Ecto neural progenitor cell (in vitro differentiated cells): ENCODE measurements at regions not wholly inside any gene's neighbourhood (a gene's known extent, or its start where the extent isn't known, plus 50 kb on each side); places are given as distances from the start of the nearest gene placed in this dataset.

ENCODE experiments used
- DNase-seq: peaks from one replicate; pipeline ENCODE4 v3.0.0-alpha.2; 2018; ENCODE audit warnings: low spot score

DNA sequence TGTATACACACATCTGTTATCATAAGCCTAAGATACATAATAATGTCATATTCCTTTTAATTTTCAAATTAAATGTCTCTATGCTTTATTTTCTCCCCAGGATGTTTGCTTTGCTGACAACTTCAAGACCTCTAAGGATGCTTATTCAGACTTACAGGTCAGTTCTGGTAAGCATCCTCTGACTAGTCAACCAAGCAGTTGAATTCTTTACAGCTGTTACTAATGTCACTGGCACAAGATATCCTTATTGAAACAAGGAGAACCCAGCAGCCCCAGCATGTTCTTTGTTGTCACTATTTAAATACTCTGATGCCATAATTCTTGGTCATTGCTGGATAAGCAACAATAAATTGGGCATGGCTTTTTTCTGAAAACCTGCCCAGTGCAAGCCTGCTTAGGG, 232.3 kb upstream of the PMFBP1 start:
- no peak for DNase-seq

DNA sequence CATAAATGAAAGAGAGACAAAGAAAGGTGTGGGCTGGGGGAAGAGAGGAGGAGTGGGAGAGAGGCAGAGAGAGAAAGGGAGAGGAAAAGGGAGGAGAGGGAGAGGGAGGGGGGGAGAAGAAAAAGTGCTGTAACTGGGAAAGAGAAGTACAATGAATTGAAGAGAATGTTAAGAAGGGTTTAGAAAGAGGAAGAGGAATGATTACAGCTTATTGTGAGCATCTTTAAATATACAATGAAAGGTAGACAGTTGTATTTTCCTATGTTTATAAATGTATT, 229.1 kb upstream of the PMFBP1 start:
- DNase-seq = no peak

DNA sequence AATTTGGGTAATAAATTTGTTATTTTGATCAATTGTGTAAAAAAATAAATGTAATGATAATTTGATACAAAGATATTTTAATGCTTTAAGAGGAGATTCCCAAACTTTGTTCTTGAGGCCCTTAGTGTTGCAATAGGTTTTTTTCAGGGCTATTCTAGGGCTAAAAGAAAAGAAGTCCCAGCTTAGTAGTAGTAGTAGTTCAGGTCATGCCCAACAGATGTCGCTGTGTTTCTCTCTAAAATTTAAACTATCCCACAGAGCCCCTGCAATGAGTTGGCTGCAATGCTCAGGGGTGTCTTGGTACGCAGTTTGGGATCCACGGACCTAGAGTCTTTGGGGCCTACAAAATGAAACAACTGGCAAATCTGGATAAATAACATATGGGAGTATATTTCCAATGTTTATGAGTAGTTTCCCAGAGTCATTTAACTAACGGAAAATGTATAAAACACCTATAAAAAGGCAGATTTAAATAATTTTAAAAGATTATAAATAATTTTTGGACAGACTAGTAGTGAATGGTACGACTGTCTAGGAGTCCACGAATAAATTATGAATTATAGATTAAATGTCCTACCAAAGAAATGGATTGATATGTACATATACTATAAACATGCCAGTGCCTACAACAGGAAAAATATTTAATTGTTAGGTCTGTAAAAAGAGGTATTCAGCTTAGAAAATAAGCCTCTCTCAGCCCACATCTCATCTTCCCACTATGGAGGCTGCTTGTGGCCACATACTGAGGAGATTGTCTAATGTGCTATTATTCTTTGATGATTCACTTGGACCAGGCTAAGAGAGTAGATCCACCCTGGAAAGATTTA, 228.5 kb upstream of the PMFBP1 start:
- DNase-seq = peak; percentile 59

DNA sequence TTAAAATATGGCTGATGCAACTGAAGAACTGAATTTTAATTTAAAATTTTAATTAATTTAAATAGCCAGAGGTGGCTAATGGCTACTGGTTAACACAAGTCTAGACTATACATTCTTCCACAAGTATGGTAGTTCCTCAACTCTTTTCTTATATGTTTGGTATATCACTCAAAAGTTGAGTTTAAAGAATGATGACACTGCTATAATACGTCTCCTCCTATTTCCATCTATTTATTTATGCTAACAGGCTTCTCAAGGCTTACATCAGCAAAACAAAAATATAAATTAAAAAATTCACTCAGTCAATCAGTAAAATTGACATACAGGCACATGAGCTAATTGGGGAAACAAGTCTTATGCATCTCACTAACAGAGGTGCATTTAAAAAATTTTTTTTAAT, 227.9 kb upstream of the PMFBP1 start:
- DNase-seq = no peak

DNA sequence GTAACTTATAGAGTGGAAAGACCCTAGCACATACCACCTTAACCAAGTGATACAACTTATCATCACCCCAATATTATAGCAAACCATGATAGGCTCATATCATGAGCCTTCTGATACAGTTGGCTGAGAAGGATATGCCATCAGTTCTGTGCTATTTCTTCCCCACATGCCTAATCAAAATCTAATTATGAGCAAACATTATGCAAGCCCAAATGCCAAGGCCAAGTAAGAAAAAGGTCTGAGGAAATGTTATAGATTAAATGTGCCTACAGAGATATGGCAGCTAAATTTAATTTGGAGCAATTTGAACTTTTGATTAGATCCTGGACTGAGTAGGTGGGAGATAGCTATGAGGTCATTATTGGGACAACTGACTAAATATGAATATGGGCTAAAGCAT, 225.9 kb upstream of the PMFBP1 start:
- no peak for DNase-seq

DNA sequence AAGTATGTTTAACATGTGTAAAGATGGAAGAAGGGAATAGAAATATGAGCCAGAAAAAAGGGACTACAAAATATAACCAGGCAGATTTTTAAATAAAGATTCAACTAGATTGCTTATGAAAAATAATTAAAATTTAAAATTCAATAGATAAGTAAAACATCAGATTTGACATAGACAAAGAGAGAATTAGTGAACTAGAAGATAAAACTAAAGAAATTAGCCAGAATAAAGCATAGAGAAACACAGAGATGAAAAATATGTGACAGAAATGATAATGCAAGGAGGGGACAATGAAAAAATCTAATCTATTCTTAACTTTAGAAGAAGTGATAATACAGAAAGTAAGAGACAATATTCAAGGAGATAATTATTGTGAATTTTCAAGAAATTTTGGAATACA, 222.6 kb upstream of the PMFBP1 start:
- no peak for DNase-seq

DNA sequence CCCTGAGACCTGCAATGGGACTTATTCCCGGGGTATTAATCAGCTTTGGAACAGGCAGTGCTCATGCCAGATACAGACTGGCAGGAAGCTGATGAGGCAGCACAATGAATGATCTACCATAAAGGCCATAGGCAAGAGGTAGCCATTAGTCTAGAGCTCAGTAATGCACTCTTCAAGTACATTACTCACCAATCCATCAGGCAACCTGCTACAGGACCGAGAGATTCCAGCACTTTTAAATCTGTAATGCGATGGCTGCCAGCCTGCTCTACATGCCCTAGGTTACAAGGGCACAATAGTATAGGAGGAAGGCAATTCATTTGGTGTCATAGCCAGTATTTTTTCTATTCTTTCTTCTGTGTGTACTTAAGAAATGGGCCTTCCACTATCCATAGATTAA, 217.8 kb upstream of the PMFBP1 start:
- no peak for DNase-seq

DNA sequence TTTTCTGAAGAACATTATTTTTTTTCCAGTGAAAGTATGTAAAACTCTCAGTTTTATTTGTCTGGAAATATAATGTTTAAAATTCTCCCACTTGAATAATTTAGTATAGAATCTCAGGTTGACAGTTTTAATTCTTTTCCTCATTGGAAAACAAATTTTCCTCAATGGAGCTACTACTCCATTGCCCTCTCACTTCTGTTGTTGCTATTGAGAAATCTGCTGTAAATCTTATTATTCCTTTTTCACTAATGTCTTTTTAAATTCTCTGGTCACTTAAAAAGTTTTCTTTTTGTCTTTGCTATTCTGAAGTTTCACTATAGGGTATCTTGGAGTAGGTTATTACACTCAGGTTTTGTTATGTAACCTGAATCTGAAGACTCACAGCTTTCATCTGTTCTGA, 216.1 kb upstream of the PMFBP1 start:
- DNase-seq = no peak

DNA sequence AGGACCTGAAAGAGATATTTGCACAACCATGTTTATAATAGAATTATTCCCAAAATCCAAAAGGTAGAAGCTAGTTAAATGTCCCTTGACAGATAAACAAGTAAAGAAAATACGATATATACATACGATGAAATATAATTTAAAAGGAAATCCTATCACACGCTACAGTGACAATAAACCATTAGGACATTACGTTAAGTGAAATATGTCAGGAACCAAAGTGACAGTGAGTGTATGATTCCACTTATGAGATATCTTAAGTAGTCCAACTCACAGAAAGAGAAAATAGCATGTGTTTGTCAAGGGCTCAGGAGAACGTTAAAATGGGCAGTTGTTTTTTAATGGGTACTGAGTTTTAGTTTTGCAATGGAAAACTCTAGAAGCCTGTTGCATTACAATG, 212.7 kb upstream of the PMFBP1 start:
- no peak for DNase-seq

DNA sequence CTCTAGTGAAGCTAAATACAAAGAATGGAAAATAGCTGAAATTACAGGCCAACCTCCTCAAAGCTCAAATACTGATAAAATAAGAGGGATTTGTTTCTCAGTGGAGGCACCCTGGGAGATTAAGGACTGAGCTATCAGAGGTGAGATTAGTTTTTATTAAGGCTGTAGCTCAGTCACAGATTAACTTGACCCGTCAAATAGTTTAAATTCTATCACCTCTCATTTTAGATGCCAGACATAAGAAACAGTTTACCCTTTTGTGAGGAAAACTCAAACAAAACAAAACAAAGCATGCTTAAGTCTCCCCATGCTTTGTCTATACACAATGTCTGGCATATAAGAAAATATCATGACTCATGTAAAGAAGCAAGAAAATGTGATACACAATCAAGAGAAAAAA, 208.3 kb upstream of the PMFBP1 start:
- DNase-seq = no peak

DNA sequence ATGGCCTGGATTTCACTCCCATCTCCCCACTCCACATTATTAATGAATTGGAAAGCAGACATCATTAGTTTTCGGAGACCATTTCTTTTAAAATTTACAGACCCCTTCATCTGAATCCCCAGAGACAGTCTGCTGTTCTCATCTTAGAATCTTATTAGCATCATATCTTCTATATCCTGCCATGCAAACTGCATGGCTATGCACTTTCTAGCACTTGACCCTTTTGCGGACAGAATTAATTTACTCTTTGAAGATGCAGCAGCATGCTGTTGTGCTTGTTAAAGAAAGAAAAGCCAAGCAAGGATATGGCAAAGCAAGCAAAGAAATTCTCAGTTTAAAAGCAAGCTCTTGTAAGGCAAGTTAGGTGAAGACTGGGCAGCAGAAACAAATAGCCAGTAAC, 201.2 kb upstream of the PMFBP1 start:
- DNase-seq = no peak

DNA sequence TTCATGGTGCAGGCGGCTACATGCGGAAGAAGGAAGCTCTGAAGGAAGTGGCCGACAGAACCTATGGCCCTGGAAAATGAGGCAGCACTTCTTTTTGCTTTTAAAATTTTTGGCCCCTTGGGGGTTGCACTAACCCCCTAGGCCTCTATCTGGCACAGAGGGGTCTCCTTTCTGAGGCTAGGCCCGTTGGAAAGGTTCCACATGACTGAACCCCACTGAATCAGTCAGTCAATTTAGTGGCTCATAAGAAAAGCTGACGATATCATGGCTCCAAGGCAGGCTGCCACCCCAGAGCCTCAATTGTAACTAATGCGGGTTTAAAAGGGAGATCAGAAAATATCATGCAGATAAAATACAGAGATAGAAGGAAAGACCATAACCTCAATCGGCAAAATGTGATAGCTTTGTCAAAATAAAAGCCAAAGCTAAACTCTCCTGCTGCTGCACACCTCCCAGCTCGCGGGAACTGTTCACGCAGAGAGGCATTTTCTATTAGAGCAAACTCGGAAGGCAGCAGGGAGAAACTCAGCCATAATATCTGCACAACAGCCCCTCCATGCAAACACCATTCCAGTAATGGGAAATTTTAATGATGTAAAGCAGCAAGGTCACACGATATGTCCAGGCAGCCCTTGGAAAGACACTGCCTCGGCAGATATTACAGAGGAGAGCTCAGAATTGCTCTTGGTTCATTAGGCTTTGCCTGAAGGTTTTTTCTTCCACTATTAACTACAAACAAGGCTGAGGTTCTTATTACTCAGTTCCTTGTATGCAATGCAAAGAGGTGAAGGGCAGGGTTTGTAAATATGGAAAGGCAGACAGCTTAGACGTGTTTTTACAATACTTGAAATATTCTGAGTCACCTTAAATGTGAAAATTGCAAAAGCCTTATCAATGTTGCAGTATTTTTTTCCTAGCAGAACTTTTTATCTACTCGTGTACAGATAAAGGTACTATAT, 200.4 kb upstream of the PMFBP1 start:
- DNase-seq = no peak

DNA sequence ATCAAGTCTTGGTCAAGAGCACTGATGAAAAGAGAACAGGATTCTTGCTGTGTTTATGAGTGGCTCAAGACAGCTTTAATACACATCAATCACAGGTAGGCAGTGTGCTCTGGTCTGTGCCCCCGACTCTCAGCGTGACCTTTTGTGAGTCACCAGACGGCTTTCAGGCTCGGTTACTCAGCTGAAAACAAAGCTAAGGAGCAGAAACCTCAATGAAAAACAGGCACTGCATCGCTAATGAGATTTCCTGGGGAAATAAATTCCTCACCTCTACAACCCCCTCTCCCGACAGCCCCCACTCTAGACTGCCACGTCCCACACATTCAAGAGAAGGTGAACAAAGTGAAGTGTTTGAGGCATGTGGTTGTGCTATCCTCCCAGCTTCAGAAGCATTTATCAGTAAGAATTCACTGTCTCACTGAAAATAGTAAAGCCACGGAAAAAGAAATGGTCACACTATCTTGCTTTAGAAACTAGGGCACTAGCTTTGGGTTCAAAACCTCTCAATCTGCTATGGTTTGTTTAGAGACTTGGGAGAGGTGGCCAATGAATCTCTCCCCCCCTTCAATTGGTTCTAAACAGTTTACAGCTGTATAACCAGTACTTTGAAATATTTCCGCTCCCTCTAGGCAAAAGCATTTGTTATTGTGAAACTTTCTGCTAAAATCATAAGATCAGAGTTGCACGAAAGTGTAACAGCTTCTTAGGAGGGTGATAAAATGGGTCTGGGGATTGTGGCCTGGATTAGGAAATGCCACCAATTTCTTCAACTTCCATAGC, 199.5 kb upstream of the PMFBP1 start:
- DNase-seq = peak; percentile 63

DNA sequence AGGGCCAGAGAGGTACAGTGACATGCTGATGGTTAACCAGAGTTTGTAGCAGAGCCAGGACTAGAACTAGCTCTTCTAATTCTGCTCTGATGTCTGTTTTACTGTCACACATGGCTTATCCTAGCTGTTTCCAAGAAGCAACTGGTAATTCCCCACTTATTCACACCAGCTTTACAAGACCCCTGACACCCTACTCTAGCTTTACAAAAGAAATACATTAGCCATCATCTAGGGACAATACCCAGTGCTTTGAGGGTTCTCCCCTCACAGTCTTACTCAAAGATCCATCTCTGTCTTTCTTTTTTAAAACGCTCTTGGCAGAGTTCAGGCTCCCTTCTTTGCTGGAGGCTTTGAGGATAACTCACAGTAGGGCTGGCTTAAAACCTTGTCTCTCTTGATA, 197.3 kb upstream of the PMFBP1 start:
- DNase-seq = no peak

DNA sequence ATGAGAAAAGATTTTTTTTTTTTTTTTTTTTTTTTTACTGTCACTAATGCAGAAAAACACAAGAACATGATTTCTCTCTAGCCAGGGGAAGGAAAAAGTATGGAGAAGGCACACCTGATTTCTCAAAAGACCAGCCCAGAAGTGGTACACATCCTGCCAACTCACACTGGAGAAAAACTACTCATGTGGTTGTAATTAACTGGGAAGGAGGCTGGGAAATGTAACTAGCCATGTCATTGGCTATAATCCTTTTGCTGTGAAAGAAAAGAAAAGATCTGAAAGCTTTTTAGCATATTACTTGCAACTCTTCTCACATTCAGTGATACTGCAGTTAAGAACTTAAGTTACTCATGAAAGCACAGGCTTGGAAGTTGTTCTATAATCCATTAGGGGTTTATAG, 195.9 kb upstream of the PMFBP1 start:
- no peak for DNase-seq

DNA sequence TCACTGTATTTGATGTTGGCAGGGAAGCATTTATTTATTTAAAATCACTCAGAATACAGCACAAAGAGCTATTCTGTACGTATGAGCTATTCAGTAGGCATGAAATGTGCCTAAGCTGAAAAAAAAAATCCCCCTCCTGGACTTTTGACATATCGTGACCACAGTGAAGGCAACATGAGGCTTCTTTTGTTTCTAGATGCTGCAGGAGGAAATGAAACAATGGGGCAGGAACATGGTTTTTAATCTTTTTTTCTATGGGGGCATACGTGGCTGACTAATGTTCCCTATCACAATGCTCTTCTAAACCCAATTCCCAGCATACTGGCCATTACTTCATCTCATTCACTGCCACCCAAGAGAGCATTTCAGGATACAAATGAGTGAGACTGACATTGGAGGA, 191.0 kb upstream of the PMFBP1 start:
- no peak for DNase-seq

DNA sequence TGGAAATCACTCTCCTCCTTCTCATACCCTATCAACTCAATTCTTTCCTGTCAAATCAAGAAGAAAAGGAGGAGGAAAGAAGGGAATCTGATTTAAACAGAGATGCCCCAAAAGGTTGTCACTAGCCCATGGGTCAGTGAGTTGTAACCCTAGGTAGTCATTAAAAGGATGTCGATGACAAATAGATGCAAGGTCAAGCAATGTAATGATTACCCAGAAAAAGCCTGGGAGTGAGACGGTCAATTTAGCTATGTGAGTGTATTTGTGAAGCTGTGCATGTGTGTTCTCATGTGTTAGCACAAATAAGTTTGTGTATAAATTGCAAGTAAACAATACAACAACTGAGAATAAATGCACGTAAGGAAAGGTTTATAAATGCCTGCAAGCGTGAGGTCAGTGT, 190.5 kb upstream of the PMFBP1 start:
- no peak for DNase-seq

DNA sequence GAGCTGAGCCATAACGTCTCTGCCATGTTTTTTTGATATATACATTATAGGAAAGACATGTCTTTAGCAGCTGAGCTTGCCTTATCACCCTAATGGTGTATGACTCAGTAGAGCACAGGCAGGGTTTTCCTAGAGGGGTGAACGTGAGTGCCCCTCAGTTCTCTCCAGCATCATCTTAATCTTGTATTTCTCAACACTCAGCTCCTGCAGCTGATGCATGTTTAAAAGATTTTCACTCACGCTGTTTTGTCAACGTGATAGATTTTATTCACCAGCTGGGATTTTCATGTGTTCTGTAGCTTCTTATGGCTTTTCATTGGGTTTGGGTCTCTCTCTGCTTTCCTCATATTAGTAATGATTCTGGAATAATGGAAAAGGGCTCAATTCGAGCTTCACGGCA, 186.0 kb upstream of the PMFBP1 start:
- no peak for DNase-seq

DNA sequence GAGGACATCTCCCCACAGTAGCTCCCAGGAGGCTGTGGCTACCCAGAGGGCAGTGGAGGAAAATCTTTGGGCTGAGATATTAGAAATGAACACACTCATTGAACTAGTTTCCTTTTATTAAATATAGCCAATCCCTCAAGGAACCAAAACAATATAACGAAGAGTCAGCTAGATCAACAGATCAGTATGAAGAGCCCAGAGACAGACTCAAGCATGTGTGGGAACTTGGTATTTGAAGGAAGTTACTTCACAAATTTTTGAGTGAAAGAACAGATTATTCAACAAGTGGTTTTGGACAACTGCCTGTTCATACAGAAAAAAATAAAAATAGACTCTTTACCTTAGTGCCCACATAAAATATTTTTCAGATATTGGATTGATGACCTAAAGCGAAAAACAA, 183.6 kb upstream of the PMFBP1 start:
- no peak for DNase-seq

DNA sequence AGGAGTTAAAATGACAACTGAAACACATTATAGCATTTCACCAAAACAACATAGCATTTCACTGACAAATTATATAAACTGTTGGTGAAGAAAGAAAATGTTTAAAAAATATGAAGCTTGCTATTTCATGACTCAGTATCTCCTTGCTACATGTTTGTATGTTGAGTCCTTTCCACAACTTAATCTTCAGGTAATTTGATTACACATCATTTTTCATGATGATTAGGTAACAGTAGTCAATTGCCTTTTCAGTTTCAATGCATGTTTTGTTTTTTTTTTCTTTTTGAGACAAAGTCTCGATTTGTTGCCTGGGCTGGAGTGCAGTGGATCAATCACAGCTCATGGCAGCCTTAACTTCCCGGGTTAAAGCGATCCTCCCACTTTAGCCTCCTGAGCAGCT, 177.8 kb upstream of the PMFBP1 start:
- no peak for DNase-seq

DNA sequence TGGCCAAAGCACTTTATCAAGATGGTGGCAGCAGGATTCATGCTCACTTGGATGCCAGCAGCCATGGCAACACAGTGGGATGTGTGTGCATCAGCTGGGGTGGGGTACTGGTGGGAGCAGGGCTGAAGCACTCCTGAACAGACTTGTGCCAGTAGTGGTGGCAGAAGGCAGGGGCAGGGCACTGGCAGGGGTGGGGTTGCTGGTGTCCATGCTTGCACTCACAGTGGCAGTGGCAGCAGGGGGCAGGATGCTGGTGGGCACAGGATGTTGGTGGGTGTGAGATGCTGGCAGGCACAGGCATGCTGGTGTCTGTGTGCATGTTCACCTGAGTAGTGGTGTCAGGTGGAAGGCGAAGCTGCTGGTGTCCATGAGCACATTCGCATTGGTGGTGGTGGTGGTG, 161.0 kb upstream of the PMFBP1 start:
- DNase-seq = no peak

DNA sequence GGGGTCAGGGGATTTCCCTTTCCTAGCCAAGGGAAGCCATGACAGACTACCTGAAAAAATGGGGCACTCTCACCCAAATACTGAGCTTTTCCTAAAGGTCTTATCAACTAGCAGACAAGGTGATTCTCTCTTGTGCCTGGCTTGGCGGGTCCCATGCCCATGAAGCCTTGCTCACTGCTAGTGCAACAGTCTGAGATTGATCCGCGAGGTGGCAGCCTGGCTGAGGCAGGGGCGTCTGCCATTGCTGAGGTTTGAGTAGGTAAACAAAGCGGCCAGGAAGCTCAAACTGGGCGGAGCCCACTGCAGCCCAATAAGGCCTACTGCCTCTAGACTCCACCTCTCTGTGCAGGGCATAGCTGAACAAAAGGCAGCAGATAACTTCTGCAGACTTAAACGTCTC, 152.6 kb upstream of the PMFBP1 start:
- DNase-seq = no peak

DNA sequence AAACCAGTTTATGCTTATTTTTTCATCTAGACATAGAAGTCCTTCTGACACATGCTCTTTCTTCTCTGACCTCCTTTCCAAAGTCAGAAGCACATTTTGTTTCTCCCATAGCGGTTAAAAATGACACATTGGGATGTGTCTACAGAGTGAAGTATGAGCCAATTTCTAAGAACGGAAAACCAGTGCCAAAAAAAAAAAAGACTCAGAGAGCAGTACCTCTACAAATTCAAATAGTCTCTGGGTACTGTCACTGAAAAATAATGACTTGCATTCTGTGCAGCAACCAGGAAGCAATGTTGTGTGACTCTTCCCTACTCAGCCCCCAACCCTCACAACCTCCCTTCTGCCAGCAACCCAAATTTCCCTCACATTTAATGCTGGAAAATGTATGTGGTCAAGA, 145.5 kb upstream of the PMFBP1 start:
- DNase-seq = no peak
